ENCODE measurements at regions not wholly inside any gene's neighbourhood (a gene's known extent, or its start where the extent isn't known, plus 50 kb on each side); places are given as distances from the start of the nearest gene placed in this dataset.

GRCh38 chr2:21428754-21429153 is 305.0 kb downstream of the TDRD15 start:
- TF ChIP-seq CTCF (tag by site-specific recombination; IDR thresholded peaks at IDR 0.05) (no peak), ZNF19 (tag by site-specific recombination; IDR thresholded peaks at IDR 0.05; ENCODE audit: low read depth) (no peak), ZNF10 (tag by site-specific recombination; IDR thresholded peaks at IDR 0.05) (no peak), ATF2 (tag by site-specific recombination; IDR thresholded peaks at IDR 0.05; ENCODE audit: low read depth) (no peak)
- TF ChIP-seq, protein P1, sequence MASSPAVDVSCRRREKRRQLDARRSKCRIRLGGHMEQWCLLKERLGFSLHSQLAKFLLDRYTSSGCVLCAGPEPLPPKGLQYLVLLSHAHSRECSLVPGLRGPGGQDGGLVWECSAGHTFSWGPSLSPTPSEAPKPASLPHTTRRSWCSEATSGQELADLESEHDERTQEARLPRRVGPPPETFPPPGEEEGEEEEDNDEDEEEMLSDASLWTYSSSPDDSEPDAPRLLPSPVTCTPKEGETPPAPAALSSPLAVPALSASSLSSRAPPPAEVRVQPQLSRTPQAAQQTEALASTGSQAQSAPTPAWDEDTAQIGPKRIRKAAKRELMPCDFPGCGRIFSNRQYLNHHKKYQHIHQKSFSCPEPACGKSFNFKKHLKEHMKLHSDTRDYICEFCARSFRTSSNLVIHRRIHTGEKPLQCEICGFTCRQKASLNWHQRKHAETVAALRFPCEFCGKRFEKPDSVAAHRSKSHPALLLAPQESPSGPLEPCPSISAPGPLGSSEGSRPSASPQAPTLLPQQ (tag by site-specific recombination; IDR thresholded peaks at IDR 0.05) = no peak

All from HEK293 (cell line).